Transverse colon (tissue), 4 donors: ENCODE measurements at regions not wholly inside any gene's neighbourhood (a gene's known extent, or its start where the extent isn't known, plus 50 kb on each side); places are given as distances from the start of the nearest gene placed in this dataset.

Source experiments
- DNase-seq: peaks from one replicate; pipeline ENCODE4 v3.0.0-alpha.2; 2019
- H3K27ac ChIP-seq, 4 donors: fragments of 200-600 bp; sonication (generic); 2 replicates each; pipeline ENCODE4 v1.5.1; 2016 to 2018; ENCODE audit warnings: inconsistent platforms in 4 of 4
- H3K27me3 ChIP-seq: fragments of 200-600 bp; sonication (generic); 2 replicates; pipeline ENCODE4 v1.5.1; 2017; ENCODE audit warnings: inconsistent platforms
- H3K36me3 ChIP-seq, 4 donors: fragments of 200-600 bp; sonication (generic); 2 replicates each; pipeline ENCODE4 v1.5.1; 2017 to 2019; ENCODE audit warnings: inconsistent platforms in 4 of 4
- H3K4me1 ChIP-seq, 4 donors: fragments of 200-600 bp; sonication (generic); 2 replicates each; pipeline ENCODE4 v1.5.1; 2017 to 2020; ENCODE audit warnings: inconsistent platforms in 4 of 4
- H3K4me3 ChIP-seq, 4 donors: fragments of 200-600 bp; sonication (generic); 1 replicate in 1 of 4; 2 replicates in 3 of 4; pipeline versions ENCODE4 v1.5.1 to v1.6.1; 2017 to 2019; ENCODE audit warnings: inconsistent platforms in 4 of 4
- H3K9me3 ChIP-seq, 2 donors: fragments of 200-600 bp; sonication (generic); 2 replicates each; pipeline ENCODE4 v1.5.1; 2017 to 2019; ENCODE audit warnings: inconsistent platforms in 2 of 2
- EP300 ChIP-seq: sonication (generic); formaldehyde crosslinking; IDR thresholded peaks from one replicate; pipeline ENCODE4 v1.6.1; 2017; ENCODE audit warnings: antibody characterized with exemption, low read depth
- POLR2A ChIP-seq: fragments of 450-650 bp; IDR thresholded peaks from one replicate; pipeline ENCODE4 v1.6.1; 2016; ENCODE audit warnings: antibody characterized with exemption, mild to moderate bottlenecking, moderate library complexity
- POLR2AphosphoS5 ChIP-seq, 3 donors: sonication (generic); formaldehyde crosslinking; IDR thresholded peaks; one replicate each; pipeline ENCODE4 v1.6.1; 2016; ENCODE audit warnings: antibody characterized with exemption in 3 of 3
- WGBS, 2 donors: methylation state at CpG; one replicate each; pipeline ENCODE4 v1.1.5; 2018; ENCODE audit warnings: low coverage in 1 of 2; 5-methylcytosine and 5-hydroxymethylcytosine counted together
- in situ Hi-C, 4 donors: fragments of 200-750 bp; cut with MboI; loops; one replicate each; pipeline versions ENCODE4 v1.15.0 to v1.15.1; 2017; ENCODE audit warnings: low sequenced_read_pairs in 3 of 4, low pct_ligation_motif_present in 1 of 4, low pct_unique_long_range_greater_than_20kb in 1 of 4
- intact Hi-C: fragments of 100-400 bp; cut with DNase I; formaldehyde crosslinking; loops from one replicate; pipeline ENCODE4 v1.15.1; 2023; ENCODE audit warnings: low total_unique reads
- TF ChIP-seq, protein P1 (sequence below), 5 experiments: fragments of 200-600 bp in 3 of 5; fragments of 450-650 bp in 2 of 5; sonication (generic) in 3 of 5; IDR thresholded peaks; 1 replicate in 2 of 5; 2 replicates in 3 of 5; pipeline ENCODE4 v1.5.1; 2016 to 2017; ENCODE audit warnings: antibody characterized with exemption in 5 of 5, inconsistent platforms in 3 of 5, mild to moderate bottlenecking in 2 of 5, moderate library complexity in 1 of 5

DNA sequence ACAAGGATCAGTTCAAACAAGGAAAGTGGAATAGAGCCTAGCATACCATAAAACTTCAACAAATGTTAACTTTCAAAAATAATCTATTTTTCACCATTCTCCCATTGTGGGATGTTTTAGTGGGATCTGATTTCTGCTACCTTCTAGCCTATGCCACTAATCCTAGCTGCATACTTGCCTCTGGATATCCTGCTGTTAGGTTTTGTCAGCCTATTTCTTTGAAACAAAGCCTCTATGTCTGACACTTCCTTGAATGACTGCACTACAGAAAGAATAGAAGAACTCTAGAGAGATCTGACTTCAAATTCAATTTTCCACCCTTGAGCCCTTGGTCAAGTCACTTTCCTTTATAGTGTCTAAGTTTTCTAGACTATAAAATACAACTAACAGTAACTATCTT, 291.5 kb downstream of the PTH2R start:
- H3K36me3 ChIP-seq = no peaks in the 10 kb centered on the region
- intact Hi-C loops (no loop called here), in situ Hi-C loops (no loop called here)
- no peak overlapping the region for H3K27ac ChIP-seq
- no peak for DNase-seq
- TF ChIP-seq, protein P1, sequence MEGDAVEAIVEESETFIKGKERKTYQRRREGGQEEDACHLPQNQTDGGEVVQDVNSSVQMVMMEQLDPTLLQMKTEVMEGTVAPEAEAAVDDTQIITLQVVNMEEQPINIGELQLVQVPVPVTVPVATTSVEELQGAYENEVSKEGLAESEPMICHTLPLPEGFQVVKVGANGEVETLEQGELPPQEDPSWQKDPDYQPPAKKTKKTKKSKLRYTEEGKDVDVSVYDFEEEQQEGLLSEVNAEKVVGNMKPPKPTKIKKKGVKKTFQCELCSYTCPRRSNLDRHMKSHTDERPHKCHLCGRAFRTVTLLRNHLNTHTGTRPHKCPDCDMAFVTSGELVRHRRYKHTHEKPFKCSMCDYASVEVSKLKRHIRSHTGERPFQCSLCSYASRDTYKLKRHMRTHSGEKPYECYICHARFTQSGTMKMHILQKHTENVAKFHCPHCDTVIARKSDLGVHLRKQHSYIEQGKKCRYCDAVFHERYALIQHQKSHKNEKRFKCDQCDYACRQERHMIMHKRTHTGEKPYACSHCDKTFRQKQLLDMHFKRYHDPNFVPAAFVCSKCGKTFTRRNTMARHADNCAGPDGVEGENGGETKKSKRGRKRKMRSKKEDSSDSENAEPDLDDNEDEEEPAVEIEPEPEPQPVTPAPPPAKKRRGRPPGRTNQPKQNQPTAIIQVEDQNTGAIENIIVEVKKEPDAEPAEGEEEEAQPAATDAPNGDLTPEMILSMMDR (IDR thresholded peaks at IDR 0.05) = no peak
- no peak for TF ChIP-seq POLR2A
- no peak for TF ChIP-seq POLR2AphosphoS5 (IDR thresholded peaks at IDR 0.05)
- TF ChIP-seq EP300 = no peak
- H3K4me1 ChIP-seq = no peaks in the 10 kb centered on the region
- H3K27me3 ChIP-seq = no peaks in the 10 kb centered on the region
- H3K4me3 ChIP-seq = no peak overlapping the region
- no peaks in the 10 kb centered on the region for H3K9me3 ChIP-seq

DNA sequence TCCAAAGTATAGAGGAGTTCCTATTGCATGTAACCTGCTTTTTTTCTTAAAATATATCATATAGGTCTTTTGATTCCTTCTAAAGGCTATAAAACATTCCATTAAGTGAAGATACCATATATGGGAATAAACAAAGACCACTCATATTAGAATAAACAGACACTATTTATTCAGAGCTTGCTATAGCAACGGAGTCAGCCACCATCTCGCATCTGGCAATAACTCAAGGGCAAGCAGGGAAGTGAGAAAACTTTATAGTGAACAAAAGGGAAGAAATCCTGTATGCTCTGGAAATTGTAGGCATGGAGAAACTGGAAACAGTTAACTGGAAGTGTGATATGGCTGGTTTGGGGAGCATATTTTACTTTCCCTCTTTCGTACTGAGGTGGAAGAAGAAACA, 301.9 kb downstream of the PTH2R start:
- in situ Hi-C loops = no loop called here
- no peak for DNase-seq

DNA sequence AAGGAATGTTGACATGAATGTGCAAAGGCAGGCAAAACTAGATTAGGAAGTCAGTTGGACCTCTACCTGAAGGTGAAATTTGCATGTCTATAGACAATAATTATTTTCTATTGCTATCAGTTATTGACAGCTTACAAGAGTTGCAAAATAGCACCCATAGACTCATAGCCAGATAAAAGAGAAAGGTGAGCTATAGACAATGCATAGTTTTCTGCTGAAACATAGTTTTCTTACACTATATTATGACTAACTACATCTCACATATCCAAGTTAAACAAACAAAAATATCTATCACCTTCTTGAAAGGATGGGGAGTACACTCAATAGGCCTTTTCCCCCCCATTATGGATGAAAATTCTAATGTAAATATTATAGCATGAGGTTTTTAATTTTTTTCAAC, 305.0 kb downstream of the PTH2R start:
- TF ChIP-seq, protein P1 (IDR thresholded peaks at IDR 0.05) = no peak
- no peak for TF ChIP-seq POLR2A
- no peak for TF ChIP-seq POLR2AphosphoS5 (IDR thresholded peaks at IDR 0.05)
- no peak for TF ChIP-seq EP300
- in situ Hi-C loops = no loop called here
- no peak overlapping the region for H3K27ac ChIP-seq

More for the DNA sequence above, 301.9 kb downstream of the PTH2R start:
- H3K4me3 ChIP-seq = no peak overlapping the region
- WGBS, 2 donors = 54 to 67% methylated on average over 3 of the region's 3 CpGs
- intact Hi-C loops = no loop called here
- no peak overlapping the region for H3K27ac ChIP-seq
- H3K9me3 ChIP-seq = no peaks in the 10 kb centered on the region
- no peaks in the 10 kb centered on the region for H3K36me3 ChIP-seq
- H3K27me3 ChIP-seq = no peaks in the 10 kb centered on the region
- no peaks in the 10 kb centered on the region for H3K4me1 ChIP-seq
- no peak for TF ChIP-seq POLR2A
- no peak for TF ChIP-seq POLR2AphosphoS5 (IDR thresholded peaks at IDR 0.05)
- TF ChIP-seq EP300 = no peak
- TF ChIP-seq, protein P1 (IDR thresholded peaks at IDR 0.05) = no peak

DNA sequence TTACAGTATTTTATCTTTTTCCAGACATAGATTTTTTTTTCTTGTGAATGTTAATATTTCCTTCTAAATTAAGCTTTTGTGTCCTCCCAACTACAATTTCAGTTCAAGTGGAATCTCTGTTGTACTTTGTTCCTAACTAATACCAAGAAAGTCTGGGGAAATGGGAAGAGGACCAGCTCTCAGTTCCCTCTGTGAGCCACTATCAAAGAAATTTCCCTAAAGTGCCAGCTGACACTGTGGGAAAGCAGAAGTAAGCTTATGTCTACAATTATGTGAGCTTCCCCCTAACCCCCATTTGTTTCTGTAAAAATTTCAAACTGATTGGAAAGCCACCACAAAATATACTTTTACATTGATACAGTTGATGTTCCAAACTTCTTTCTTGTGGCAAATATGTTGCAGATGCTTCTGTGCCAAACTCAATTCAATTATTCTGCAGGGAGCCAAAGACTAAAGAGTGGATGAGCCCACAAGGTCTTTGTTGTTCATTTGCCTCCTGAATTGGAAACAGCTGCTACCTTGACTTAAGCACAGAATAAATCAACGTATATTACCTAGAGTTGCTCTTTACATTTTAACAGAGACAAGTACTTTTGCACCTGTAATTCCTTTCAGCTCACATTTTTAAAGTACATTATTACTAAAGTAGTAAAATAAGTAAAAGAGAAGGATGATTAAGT, 306.6 kb downstream of the PTH2R start:
- Histone ChIP-seq H3K27ac (no peak overlapping the region), H3K36me3 (no peaks in the 10 kb centered on the region), H3K27me3 (no peaks in the 10 kb centered on the region), H3K4me3 (no peak overlapping the region), H3K4me1 (peaks cover 0 to 11% (median 0%) of the 10 kb centered on the region in 4 donors), H3K9me3 (no peaks in the 10 kb centered on the region)
- in situ Hi-C loops = no loop called here
- intact Hi-C loops = no loop called here
- no peak for DNase-seq
- WGBS, 2 donors = 65 to 73% methylated on average over 1 of the region's 1 CpG
- TF ChIP-seq EP300 = no peak
- TF ChIP-seq POLR2AphosphoS5 (IDR thresholded peaks at IDR 0.05) = no peak
- TF ChIP-seq, protein P1 (IDR thresholded peaks at IDR 0.05) = no peak
- TF ChIP-seq POLR2A = no peak

More for the DNA sequence above, 305.0 kb downstream of the PTH2R start:
- Histone ChIP-seq H3K27me3 (no peaks in the 10 kb centered on the region), H3K36me3 (no peaks in the 10 kb centered on the region), H3K9me3 (no peaks in the 10 kb centered on the region), H3K4me1 (peaks cover 0 to 7% (median 0%) of the 10 kb centered on the region in 4 donors), H3K4me3 (no peak overlapping the region)
- DNase-seq = no peak
- intact Hi-C loops = no loop called here
